OCI-LY7 (cell line): ENCODE measurements at regions not wholly inside any gene's neighbourhood (a gene's known extent, or its start where the extent isn't known, plus 50 kb on each side); places are given as distances from the start of the nearest gene placed in this dataset.

Experiments used
- BruUV-seq: library from RNA; stranded (reverse); fragments of 400-500 nt; replicated peaks from 2 replicates; lab custom pipeline; 2021; lab: Mats Ljungman, UMichigan
- CTCF ChIA-PET: fragments of 300-600 bp; sonication (Branson Sonifier 250); formaldehyde crosslinking; loops from one replicate; lab custom pipeline; 2022; ENCODE audit warnings: antibody characterized with exemption; ENCODE audit not compliant: unreplicated experiment; lab: Charles Lee
- POLR2A ChIA-PET: fragments of 300-600 bp; sonication (Branson Sonifier 250); formaldehyde crosslinking; loops from one replicate; lab custom pipeline; 2022; ENCODE audit warnings: antibody characterized with exemption; lab: Charles Lee
- DNase-seq: peaks from one replicate; pipeline ENCODE4 v3.0.0-alpha.2; 2015; ENCODE audit warnings: low spot score
- H2AFZ ChIP-seq: fragments of 200-600 bp; sonication (generic), shearing (Covaris generic); 2 replicates; pipeline ENCODE4 v1.6.1; 2014; ENCODE audit warnings: mild to moderate bottlenecking, antibody characterized with exemption, low read length, moderate library complexity
- H3K27ac ChIP-seq: fragments of 200-600 bp; sonication (generic); 2 replicates; pipeline ENCODE4 v1.5.1; 2014; ENCODE audit warnings: mixed run types, low read depth, mild to moderate bottlenecking, moderate library complexity, low read length, inconsistent platforms; ENCODE audit not compliant: poor library complexity, severe bottlenecking
- H3K36me3 ChIP-seq: fragments of 200-600 bp; sonication (generic); 2 replicates; pipeline ENCODE4 v1.6.1; 2014; ENCODE audit warnings: mild to moderate bottlenecking, antibody characterized with exemption, low read length, moderate library complexity, mixed read lengths; ENCODE audit not compliant: insufficient read depth
- H3K4me1 ChIP-seq: fragments of 200-600 bp; sonication (generic); 2 replicates; pipeline ENCODE4 v1.5.1; 2014; ENCODE audit warnings: mild to moderate bottlenecking, low read length; ENCODE audit not compliant: insufficient read depth, poor library complexity, severe bottlenecking
- H3K4me2 ChIP-seq: fragments of 200-600 bp; sonication (generic); 2 replicates; pipeline ENCODE4 v1.6.1; 2014; ENCODE audit warnings: mild to moderate bottlenecking, low read length
- H3K4me3 ChIP-seq: fragments of 200-600 bp; sonication (generic); 2 replicates; pipeline ENCODE4 v1.5.1; 2014; ENCODE audit warnings: mild to moderate bottlenecking, low read depth, low read length; ENCODE audit not compliant: poor library complexity, severe bottlenecking
- H3K79me2 ChIP-seq: fragments of 200-600 bp; sonication (generic); 2 replicates; pipeline ENCODE4 v1.6.1; 2016; ENCODE audit warnings: low read depth, mild to moderate bottlenecking, low read length, moderate library complexity, mixed read lengths; ENCODE audit not compliant: insufficient read depth
- H3K9me2 ChIP-seq: fragments of 200-600 bp; sonication (generic); 2 replicates; pipeline ENCODE4 v1.6.1; 2016; ENCODE audit warnings: mild to moderate bottlenecking, low read length, mixed read lengths; ENCODE audit not compliant: insufficient read depth
- H3K9me3 ChIP-seq: fragments of 200-600 bp; sonication (generic); 2 replicates; pipeline ENCODE4 v1.6.1; 2014; ENCODE audit warnings: mild to moderate bottlenecking, mixed run types, low read length, mixed read lengths
- H4K20me1 ChIP-seq: fragments of 200-600 bp; sonication (generic); 2 replicates; pipeline ENCODE4 v1.6.1; 2014; ENCODE audit warnings: mild to moderate bottlenecking, antibody characterized with exemption, low read length, moderate library complexity, mixed read lengths; ENCODE audit not compliant: insufficient read depth
- CTCF ChIP-seq: fragments of 200-600 bp; sonication (generic); conservative IDR thresholded peaks from 2 replicates; pipeline ENCODE4 v1.5.1; 2014; ENCODE audit warnings: mild to moderate bottlenecking, antibody characterized with exemption, low read length, moderate library complexity, mixed read lengths
- EZH2phosphoT487 ChIP-seq: fragments of 200-600 bp; sonication (generic); IDR thresholded peaks from 2 replicates; pipeline ENCODE4 v1.6.1; 2018; ENCODE audit warnings: low read depth, borderline replicate concordance, mild to moderate bottlenecking, mixed run types, antibody characterized with exemption, low read length, moderate library complexity, mixed read lengths
- intact Hi-C: fragments of 100-400 bp; cut with micrococcal nuclease; formaldehyde crosslinking; loops from one replicate; pipeline ENCODE4 v1.10.0; 2022; ENCODE audit not compliant: unreplicated experiment

GRCh38 chr9:86563936-86564335, 209.7 kb upstream of the TUT7 start:
- no peak for DNase-seq
- no peaks in the 10 kb centered on the region for H3K4me1 ChIP-seq
- H3K27ac ChIP-seq: no peak overlapping the region
- no peak overlapping the region for H3K4me3 ChIP-seq
- H3K4me2 ChIP-seq: no peak overlapping the region
- POLR2A ChIA-PET: no interaction called here
- TF ChIP-seq EZH2phosphoT487 (no peak), CTCF (no peak)
- no peak overlapping the region for H2AFZ ChIP-seq
- BruUV-seq: no TSS peak
- intact Hi-C loops: no loop called here
- no peaks in the 10 kb centered on the region for H3K9me3 ChIP-seq
- no peaks in the 10 kb centered on the region for H4K20me1 ChIP-seq
- CTCF ChIA-PET: no interaction called here
- H3K9me2 ChIP-seq: no peaks in the 10 kb centered on the region
- H3K36me3 ChIP-seq: no peaks in the 10 kb centered on the region
- H3K79me2 ChIP-seq: no peaks in the 10 kb centered on the region

GRCh38 chr9:86563350-86563749, 209.1 kb upstream of the TUT7 start:
- no peaks in the 10 kb centered on the region for H3K9me2 ChIP-seq
- H3K9me3 ChIP-seq: no peaks in the 10 kb centered on the region
- DNase-seq: no peak
- no TSS peak for BruUV-seq
- no peak overlapping the region for H3K27ac ChIP-seq
- H3K4me3 ChIP-seq: no peak overlapping the region
- POLR2A ChIA-PET: no interaction called here
- H3K36me3 ChIP-seq: no peaks in the 10 kb centered on the region
- H3K79me2 ChIP-seq: no peaks in the 10 kb centered on the region
- H3K4me1 ChIP-seq: no peaks in the 10 kb centered on the region
- TF ChIP-seq EZH2phosphoT487: no peak
- TF ChIP-seq CTCF: no peak
- no peaks in the 10 kb centered on the region for H4K20me1 ChIP-seq
- CTCF ChIA-PET: no interaction called here
- H2AFZ ChIP-seq: no peak overlapping the region
- H3K4me2 ChIP-seq: no peak overlapping the region
- intact Hi-C loops: no loop called here

- DNase-seq: no peak
- TF ChIP-seq EZH2phosphoT487 (no peak), CTCF (no peak)
- Histone ChIP-seq H3K79me2 (no peaks in the 10 kb centered on the region), H3K9me3 (no peaks in the 10 kb centered on the region), H4K20me1 (no peaks in the 10 kb centered on the region), H3K4me2 (no peak overlapping the region), H2AFZ (no peak overlapping the region), H3K36me3 (no peaks in the 10 kb centered on the region), H3K4me3 (no peak overlapping the region), H3K9me2 (no peaks in the 10 kb centered on the region), H3K27ac (no peak overlapping the region), H3K4me1 (no peaks in the 10 kb centered on the region)
- POLR2A ChIA-PET: no interaction called here
- CTCF ChIA-PET: no interaction called here
- no TSS peak for BruUV-seq
- intact Hi-C loops: no loop called here
These were observed 208.5 kb upstream of the TUT7 start for GRCh38 chr9:86562691-86563090.
